GM12878 (cell line): ENCODE measurements at regions not wholly inside any gene's neighbourhood (a gene's known extent, or its start where the extent isn't known, plus 50 kb on each side); places are given as distances from the start of the nearest gene placed in this dataset.

Source experiments
- ATF7 ChIP-seq: fragments of 450-650 bp; IDR thresholded peaks from 2 replicates; pipeline ENCODE4 v1.6.1; 2016; ENCODE audit warnings: low read depth, mild to moderate bottlenecking
- CHD2 ChIP-seq: IDR thresholded peaks from 2 replicates; pipeline ENCODE4 v1.6.1; 2011; ENCODE audit warnings: low read depth, low read length, improper control_type of control experiment, borderline replicate concordance
- MYC ChIP-seq: IDR thresholded peaks from 2 replicates; pipeline ENCODE4 v1.6.1; 2011; ENCODE audit warnings: mild to moderate bottlenecking, low read length, moderate library complexity, inconsistent platforms; ENCODE audit not compliant: insufficient read depth, insufficient replicate concordance, insufficient read length, severe bottlenecking
- NBN ChIP-seq: fragments of 450-650 bp; IDR thresholded peaks from 2 replicates; pipeline ENCODE4 v1.6.1; 2016
- NFYB ChIP-seq: IDR thresholded peaks from 2 replicates; pipeline ENCODE4 v1.6.1; 2011; ENCODE audit warnings: low read depth, mild to moderate bottlenecking, low read length, improper control_type of control experiment, moderate library complexity; ENCODE audit not compliant: insufficient read depth
- POLR2AphosphoS2 ChIP-seq: IDR thresholded peaks from 2 replicates; pipeline ENCODE4 v1.6.1; 2011; ENCODE audit warnings: low read depth, mild to moderate bottlenecking, low read length, improper control_type of control experiment, moderate library complexity
- POLR2AphosphoS5 ChIP-seq: IDR thresholded peaks from 2 replicates; pipeline ENCODE4 v1.6.1; 2011; ENCODE audit warnings: mild to moderate bottlenecking, low read length, inconsistent platforms
- SIX5 ChIP-seq: IDR thresholded peaks from 2 replicates; pipeline ENCODE4 v1.6.1; 2011; ENCODE audit warnings: mild to moderate bottlenecking, low read depth, low read length, moderate library complexity; ENCODE audit not compliant: severe bottlenecking
- TCF12 ChIP-seq: IDR thresholded peaks from 2 replicates; pipeline ENCODE4 v1.6.1; 2011; ENCODE audit warnings: low read depth, mild to moderate bottlenecking, low read length
- ZBED1 ChIP-seq: IDR thresholded peaks from 2 replicates; pipeline ENCODE4 v1.6.1; 2016; ENCODE audit warnings: borderline replicate concordance
- ZNF207 ChIP-seq: fragments of 450-650 bp; IDR thresholded peaks from 2 replicates; pipeline ENCODE4 v1.6.1; 2014; ENCODE audit warnings: antibody characterized with exemption, mild to moderate bottlenecking, borderline replicate concordance

GRCh38 chr20:12180107-12180661 lies 262.5 kb downstream of the BTBD3 start:
- no peak for TF ChIP-seq POLR2AphosphoS5
- no peak for TF ChIP-seq ATF7
- no peak for TF ChIP-seq ZNF207
- TF ChIP-seq CHD2, result no peak
- TF ChIP-seq SIX5, result no peak
- no peak for TF ChIP-seq MYC
- TF ChIP-seq NBN, result no peak
- TF ChIP-seq ZBED1, result no peak
- no peak for TF ChIP-seq NFYB
- TF ChIP-seq TCF12, result no peak
- TF ChIP-seq POLR2AphosphoS2, result no peak
